Stimulated activated CD8-positive, alpha-beta memory T cell treated with anti-CD3 and anti-CD28 coated beads, Interleukin-4, amount 100 ng/mL, for 4 hours (primary cell): ENCODE measurements at regions not wholly inside any gene's neighbourhood (a gene's known extent, or its start where the extent isn't known, plus 50 kb on each side); places are given as distances from the start of the nearest gene placed in this dataset.
"Not testable (repeated sequence)": the region's sequence is repeated elsewhere in the genome, so short reads cannot be mapped to it uniquely, and the experiment has no call there.

Experiments
- DNase-seq, 2 donors: peaks; one replicate each; pipeline ENCODE4 v3.0.0-alpha.2; 2020; ENCODE audit warnings: low read depth in 2 of 2, low spot score in 1 of 2

GRCh38 chr2:16207611-16208010 lies 267.3 kb downstream of the MYCN start:
- no peak for DNase-seq

GRCh38 chr2:16207151-16207550 lies 266.8 kb downstream of the MYCN start:
- DNase-seq, result no peak

GRCh38 chr2:16206191-16206944 lies 266.0 kb downstream of the MYCN start:
- DNase-seq, result no peak

GRCh38 chr2:16205631-16206030 lies 265.3 kb downstream of the MYCN start:
- no peak for DNase-seq

GRCh38 chr2:16204886-16205620 lies 264.7 kb downstream of the MYCN start:
- DNase-seq, result no peak

- no peak for DNase-seq
Observed at GRCh38 chr2:16204251-16204650, 263.9 kb downstream of the MYCN start.

DNA sequence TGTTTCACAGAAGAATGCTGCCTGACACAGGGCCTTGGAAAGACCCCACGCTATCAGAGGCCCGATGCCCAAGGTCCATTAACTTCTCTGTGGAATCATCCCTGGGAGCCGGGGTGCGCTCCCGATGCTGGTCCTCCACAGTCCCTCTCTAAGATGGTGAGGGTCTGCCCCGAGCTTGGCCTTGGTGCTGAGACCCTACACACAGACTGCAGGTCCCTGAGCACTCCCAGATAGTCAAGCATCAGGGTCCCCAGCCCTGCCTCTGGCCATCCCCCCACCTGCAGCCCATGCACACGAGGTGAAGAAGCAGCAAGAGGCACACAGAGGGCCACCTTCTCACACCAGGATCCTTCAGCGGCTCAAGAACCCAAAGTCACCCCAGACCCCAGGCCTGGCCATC lies 263.3 kb downstream of the MYCN start:
- DNase-seq, result no peak

- no peak for DNase-seq
Observed at GRCh38 chr2:16203069-16203468, 262.7 kb downstream of the MYCN start.

GRCh38 chr2:16202266-16203020 lies 262.1 kb downstream of the MYCN start:
- DNase-seq, result no peak

GRCh38 chr2:16201848-16202247 lies 261.5 kb downstream of the MYCN start:
- DNase-seq, result no peak

- DNase-seq, result no peak
Observed at GRCh38 chr2:16200554-16201193, 260.3 kb downstream of the MYCN start.

- no peak for DNase-seq
Observed at GRCh38 chr2:16199882-16200553, 259.7 kb downstream of the MYCN start.

DNA sequence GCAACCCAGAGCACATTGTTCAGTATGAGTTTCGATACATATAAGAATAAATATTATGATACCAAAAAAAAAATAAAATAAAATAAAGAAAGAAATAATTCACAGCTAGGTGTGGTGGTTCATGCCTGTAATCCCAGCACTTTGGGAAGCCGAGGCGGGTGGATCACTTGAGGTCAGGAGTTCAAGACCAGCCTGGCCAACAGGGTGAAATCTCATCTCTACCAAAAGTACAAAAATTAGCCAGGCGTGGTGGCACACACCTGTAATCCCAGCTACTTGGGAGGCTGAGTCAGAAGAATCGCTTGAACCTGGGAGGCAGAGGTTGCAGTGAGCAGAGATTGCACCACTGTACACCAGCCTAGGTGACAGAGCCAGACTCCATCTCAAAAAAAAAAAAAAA lies 258.9 kb downstream of the MYCN start:
- not testable (repeated sequence) for DNase-seq

GRCh38 chr2:16198166-16198912 lies 258.0 kb downstream of the MYCN start:
- DNase-seq, result no peak

DNA sequence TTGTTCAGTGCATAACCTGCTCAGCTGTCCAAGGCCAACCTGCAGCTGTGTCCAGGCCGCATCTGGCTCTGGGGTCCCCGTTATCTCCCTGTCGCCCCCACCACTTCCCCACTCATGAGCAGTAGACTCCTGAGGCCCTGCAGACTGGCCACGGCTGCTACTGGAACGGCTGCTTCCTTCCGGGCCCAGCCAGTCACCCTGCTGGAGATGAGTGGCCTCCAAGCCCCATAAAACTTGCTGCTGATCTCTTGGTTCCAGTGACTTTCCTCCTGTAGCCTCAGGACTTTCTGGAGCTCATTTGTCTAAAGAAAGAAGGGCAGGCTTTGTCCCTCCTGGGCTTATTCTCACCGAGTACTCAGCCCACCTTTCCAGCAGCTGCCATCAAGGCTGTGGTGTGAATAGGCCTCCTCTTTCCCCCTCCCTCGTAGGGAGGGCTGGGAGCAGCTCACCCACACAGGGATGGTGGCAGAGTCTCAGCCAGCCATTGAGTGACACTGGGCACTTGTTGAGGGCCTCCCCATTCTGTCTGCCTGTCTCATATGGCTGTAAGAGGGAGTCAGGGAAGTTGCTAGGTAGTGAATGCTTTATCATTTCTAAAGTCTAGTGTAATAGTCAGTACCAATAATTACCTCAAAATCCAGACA lies 257.3 kb downstream of the MYCN start:
- no peak for DNase-seq

DNA sequence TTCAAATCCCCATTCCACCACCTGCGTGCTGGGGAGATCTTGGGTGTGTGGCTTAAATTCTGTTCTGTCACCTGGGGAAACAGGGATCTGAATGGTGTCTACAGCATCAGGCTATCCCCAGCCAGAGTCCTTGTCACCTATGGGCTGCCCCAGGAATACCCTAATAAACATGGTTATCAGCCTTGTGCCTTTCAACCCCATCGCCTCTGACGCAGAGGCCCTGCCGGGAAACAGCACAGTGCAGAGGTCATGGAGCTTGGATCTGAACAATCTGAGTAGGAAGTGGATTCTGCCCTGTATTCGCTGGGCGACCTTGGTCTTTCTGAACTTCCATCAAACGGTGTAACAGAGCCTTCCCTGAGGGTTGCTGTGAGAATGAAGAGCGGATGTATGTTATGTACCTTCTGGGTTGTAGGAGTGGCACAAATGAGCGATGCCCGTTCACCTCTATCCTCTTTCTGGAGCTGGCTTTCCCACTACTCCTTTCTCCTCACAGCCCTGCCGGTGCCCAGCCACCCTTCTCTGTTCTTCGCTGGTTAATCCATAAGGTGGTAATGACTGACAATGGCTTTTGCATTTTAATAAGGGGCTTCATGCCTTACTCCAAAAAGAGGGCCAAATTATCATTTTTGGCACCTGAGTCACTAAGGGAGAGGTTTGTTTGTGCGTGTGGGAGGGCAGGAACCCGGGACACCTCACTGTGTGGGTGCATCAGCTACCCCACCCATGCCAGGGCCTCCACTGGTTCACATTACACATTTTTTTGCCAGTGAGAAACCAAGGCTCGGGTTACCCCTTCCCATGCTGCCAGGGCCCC lies 256.5 kb downstream of the MYCN start:
- no peak for DNase-seq

GRCh38 chr2:16195681-16196070 lies 255.3 kb downstream of the MYCN start:
- DNase-seq, result no peak

DNA sequence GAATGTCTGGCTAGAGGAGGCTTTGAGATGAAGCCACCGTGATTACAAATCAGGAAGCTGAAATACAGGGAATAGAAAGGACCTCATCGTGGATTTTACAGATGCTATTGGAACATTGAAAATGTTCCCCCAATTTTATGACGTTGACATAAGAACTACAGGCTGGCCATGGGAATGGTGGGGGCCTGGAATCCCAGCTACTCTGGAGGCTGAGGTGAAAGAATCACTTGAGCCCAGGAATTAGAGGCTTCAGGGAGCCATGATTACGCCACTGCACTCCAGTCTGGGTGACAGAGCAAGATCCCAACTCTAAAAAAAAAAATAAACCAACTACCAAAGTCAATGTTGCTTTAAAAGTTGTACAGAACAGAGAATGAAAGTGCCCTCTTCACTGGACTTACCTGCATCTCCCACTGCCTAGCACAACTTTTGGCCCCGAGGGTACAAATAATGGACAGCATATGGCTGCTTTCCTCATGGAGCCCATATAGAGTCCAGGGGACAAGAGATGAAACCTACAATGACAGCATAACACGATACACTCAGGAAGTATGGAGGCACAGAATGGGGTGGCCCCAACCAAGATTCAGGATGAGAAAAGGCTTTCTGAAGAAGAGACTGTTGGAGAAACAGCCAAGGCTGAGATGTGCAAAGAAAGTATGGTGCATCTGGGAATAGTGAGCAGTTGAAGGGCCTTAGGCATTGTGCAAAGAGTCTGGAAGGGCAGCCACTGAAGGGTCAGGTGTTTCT lies 254.8 kb downstream of the MYCN start:
- DNase-seq, result no peak
